Stimulated activated CD8-positive, alpha-beta memory T cell treated with anti-CD3 and anti-CD28 coated beads, Interleukin-2, amount 100 ng/mL, for 48 hours (primary cell): ENCODE measurements at regions not wholly inside any gene's neighbourhood (a gene's known extent, or its start where the extent isn't known, plus 50 kb on each side); places are given as distances from the start of the nearest gene placed in this dataset.
"Not testable (repeated sequence)": the region's sequence is repeated elsewhere in the genome, so short reads cannot be mapped to it uniquely, and the experiment has no call there.

Experiments used
- DNase-seq, 2 donors: peaks; one replicate each; pipeline ENCODE4 v3.0.0-alpha.2; 2020; ENCODE audit warnings: low read depth in 2 of 2

DNA sequence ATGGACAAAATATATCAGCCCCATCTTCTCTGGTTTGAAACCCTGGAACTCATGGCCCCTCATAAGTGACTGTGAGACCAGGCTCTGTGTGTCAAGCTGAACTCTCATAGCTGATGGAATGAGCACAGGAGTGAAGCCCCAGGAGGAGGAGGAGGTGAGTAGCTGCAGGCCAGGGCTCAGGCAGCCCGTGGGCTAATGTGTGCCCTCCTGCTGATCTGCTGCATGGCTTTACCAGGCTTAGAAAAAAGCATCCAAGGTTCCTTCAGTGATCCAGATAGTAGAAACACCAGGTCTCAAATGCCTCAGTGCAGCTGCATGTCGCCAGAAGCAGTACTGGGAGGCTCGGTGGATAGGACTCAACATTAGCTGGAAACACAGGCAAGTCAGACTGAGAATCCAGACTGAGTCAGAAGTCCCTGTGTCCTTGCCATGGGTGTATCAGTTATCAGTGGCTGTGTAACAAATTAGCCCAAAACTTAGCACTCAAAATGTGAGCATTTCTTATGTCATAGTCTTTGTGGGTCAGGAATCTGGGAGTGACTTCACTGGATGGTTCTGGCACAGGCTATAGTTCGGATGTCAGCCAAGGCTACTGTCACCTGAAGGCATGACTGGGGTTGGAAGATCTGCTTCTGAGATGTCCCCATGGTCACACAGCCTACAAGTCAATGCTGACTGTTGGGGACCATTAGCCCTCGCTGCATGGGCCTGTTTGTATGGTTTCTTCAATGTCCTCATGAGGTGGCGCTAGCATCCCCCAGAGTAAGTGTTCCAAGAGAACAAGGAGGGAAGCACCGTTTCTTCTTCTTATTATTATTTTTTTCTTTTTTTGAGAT, 255.4 kb upstream of the IRF2BP2 start:
- no peak for DNase-seq

DNA sequence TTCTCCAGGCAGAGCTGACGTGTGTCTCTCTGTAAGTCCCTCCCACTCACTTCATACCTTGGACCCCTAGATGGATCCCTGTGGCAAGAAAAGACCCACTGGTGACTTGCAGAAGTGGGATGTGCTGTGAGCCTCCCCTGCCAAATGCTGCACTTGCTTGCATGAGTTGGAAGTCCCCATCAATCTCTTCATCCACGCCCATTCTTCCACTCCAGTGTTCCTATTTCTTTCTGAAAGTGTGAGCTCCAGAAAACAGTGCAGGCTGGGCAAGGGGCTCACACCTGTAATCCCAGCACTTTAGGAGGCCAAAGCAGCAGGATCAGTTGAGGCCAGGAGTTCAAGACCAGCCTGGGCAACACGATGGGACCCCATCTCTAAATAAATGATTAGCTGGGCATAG, 254.1 kb upstream of the IRF2BP2 start:
- no peak for DNase-seq

DNA sequence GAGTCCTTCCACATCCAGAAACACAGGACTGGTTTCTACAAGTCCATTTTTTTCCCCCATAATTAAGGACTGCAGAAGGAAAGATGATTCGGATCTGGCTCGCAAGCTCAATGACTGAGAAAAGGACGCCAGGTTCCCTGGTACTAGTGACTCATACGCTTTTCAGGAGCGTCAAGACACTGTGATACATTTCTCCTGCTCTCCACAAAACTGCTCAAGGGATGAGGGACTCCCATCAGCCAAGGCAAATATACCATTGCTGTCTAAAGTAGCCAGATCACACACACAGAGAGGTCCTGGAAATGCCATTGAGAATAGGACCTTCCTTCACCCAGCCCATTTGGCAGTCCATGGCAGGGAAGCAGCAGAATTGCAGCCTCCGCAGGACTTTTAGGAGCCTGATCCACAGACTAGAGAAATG, 253.6 kb upstream of the IRF2BP2 start:
- no peak for DNase-seq

DNA sequence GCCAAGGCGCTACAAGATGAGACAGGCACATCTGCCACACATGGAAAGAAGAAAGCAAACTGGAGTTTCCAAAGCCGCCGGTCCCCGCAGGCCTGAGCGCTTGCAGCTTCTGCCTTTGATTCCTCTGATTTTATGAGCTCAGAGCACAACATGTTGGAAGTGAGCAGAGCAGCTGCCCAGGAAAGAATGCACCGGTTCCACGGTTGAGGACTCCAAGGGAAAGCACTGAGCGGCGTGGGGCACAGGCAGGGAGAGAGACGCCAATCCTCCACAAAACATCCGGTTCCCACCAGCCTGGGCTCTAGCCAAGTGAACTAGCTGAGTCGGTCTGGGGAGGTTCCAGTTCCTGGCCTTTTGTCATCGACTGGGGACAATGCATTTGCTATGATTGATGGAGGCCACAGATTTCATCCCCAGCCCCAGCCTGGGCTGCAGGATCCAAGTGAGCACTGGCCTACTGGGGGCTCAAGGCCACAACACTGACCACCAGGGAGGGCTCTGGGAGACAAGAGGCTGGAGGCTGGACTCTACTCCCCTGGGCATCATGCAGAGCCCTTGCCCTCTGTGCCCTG, 253.1 kb upstream of the IRF2BP2 start:
- no peak for DNase-seq

DNA sequence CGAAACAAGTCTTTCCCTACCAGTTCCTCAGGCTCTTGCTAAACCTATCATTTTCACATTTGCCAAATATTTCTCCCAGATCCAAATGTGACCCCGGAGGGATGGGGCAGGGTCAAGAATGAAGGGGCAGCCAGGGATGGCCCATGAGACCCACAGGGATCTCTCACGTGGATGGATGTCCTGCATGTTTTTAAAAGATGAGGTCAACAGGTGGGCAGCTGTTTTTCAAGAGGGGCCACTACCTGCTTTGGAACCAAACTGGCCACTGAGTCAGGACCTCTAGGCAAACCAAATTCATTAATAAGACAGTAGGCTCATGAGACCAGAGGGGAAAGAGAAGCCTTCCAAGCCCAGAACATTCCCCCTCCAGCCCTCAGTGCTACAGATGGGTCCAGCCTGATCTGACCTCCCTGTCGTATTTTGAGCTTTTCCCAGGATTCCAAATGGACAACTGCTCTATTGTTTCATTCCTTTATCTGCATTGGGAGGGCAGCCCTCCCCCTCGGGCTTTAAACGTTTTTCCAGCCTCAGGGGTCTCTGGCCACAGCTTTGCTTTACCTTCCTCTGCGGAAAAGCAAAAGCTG, 252.5 kb upstream of the IRF2BP2 start:
- no peak for DNase-seq

DNA sequence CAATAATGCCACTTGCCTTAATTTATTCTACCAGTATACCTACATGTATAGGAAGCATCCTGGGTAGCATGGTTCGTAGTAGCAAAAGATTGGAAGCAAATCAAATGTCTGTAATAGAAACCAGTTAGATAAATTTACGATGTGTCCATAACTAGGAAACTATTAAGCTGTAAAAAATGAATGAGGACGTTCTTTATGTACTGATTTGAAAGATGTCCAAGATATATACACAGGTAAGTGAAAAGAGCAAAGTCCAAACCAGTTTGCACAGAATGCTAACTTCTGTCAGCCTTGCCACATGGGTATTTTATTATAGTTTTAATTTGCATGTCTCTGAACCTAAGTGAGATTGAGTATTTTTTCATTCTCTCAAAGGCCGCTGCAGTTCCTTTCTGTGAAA, 251.8 kb upstream of the IRF2BP2 start:
- no peak for DNase-seq

DNA sequence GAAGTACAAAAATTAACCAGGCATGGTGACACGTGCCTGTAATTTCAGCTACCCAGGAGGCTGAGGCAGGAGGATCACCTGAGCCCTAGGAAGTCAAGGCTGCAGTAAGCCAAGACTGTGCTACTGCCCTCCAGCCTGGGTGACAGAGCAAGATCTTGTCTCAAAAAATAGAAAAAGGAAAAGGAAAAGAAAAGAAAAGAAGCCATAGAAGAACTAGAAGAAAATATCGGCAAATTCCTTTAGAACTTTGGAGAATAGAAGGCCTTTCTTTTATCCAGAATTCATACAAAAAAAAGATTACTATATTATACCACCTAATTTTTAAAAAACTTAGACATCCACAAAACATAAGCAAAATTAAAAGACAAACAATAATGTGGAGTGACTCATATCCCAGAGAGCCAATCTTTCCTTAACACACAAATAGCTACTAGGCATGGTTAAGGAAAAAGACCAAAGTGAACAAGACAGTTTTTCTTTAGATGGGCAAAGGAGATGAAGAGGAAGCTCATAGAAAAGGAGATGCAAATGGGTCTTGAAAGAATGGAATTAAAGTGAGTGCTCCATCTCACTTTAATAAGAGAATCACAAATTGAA, 251.1 kb upstream of the IRF2BP2 start:
- no peak for DNase-seq

DNA sequence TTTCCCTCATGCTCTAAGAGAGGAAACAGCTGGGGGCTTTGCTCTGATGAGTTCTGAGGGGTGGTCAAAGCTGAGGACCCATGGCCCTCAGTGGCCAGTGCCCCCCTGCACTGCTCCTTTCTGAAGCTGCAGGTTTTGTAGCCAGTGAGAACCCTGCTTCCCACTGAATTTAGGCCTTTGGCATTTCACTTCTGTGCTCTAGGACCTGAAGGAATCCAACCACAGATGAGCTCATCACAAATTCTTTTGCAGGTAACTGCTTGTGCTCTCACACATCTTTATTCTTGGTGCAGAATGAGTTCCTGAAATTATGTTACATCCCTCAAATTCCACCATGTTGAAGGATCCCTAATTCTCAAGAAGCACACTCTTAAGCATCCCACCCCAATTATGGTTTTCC, 248.7 kb upstream of the IRF2BP2 start:
- no peak for DNase-seq

DNA sequence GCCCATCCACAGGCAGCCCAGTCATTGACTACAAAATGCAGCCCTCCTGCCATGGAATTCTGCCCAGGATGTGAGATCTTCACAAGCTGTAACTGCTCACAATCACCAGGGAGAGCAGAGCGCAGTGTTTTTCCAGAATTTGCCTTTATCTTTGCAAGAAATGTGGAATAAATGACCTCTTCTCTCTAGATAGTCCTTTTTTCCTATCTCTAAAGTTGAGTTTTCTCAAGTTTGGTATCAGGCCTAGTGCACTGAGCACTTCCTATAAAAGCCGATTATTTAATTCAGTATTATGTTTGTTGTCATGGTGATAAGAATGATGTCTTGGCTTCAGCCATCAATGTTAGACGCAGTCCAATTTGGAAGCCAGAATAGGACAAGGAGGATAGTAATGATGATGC, 246.9 kb upstream of the IRF2BP2 start:
- no peak for DNase-seq

DNA sequence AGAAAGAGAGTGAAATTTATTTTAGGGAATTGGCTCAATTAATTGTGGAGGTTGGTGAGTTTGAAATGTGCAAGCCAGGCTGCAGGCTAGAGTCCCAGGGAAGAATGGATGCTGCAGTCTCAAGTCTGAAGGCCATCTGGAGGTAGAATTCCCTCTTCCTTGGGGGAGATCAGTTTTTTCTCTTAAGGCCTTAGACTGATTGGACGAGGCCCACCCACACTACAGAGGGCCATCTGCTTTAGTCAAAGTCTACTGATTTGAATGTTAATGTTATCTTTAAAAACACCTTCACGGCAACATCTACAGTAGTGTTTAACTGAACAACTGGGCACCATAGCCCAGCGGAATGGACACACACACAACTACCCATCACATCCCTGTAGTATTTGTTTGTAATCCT, 245.9 kb upstream of the IRF2BP2 start:
- DNase-seq: no peak

DNA sequence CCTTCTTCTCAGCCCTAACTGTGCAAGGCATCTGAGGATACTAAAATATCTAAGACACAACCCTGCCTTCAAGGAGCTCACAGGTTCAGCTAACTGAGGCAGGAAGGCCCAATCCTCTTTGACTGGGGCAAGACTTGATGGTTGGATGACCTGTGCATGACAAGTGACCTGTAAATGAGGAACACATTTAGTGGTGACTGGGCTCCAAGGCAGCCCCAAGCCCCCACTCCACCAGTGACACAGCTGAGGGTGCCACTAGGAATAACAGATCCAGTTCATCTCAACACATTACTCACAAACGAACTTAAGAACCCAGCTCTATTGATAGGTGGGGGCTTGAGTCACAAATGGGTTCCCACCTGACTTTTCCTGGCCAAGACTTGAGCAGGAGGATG, 244.7 kb upstream of the IRF2BP2 start:
- no peak for DNase-seq

DNA sequence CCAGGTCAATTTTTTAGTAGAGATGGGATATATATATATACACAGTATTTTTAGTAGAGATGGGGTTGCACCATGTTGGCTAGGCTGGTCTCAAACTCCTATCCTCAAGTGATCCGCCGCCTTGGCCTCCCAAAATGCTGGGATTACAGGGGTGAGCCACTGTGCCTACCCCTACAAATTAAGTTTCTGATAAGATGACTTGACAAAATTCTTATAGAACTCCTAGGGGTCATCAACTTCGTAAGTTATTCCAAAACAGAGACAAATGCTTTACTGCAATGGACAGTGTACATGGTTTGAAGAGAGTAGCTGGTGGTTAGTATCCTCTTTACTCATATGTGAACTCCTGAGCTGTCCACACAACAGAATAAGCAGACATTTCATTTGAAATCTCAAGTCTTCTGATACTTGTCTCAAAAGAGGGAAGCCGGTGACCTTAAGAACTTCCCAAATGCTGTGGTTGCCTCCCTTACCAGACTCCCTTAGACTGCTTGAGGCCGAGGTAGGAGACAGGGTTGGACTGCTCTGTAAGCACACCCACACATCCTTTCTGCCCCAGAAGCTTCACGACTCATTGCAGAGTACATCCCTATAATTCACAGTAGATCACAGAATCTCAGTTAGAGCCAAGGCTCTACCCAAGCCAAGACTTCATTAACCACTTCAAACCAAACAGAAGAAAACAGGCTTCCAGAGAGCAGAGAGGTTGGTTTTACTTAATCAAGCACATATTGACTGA, 244.1 kb upstream of the IRF2BP2 start:
- DNase-seq: no peak

DNA sequence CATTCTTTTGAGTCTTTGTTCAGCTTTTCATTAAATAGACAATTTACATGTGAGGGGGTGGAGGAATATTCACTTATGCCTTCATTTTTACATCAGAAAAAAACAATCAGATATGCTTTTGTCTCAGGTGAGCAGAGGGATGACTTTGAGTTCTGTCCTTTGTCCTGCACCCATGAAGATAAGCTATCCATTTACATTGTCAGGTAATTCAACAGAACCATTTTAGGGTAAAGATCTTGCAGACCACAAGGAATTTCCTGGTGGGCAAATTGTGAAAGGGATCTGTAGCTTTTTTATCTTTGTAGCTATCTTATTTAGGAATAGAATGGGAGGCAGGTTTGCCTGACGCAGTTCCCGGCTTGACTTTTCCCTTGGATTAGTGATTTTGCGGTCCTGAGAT, 242.7 kb upstream of the IRF2BP2 start:
- no peak for DNase-seq

DNA sequence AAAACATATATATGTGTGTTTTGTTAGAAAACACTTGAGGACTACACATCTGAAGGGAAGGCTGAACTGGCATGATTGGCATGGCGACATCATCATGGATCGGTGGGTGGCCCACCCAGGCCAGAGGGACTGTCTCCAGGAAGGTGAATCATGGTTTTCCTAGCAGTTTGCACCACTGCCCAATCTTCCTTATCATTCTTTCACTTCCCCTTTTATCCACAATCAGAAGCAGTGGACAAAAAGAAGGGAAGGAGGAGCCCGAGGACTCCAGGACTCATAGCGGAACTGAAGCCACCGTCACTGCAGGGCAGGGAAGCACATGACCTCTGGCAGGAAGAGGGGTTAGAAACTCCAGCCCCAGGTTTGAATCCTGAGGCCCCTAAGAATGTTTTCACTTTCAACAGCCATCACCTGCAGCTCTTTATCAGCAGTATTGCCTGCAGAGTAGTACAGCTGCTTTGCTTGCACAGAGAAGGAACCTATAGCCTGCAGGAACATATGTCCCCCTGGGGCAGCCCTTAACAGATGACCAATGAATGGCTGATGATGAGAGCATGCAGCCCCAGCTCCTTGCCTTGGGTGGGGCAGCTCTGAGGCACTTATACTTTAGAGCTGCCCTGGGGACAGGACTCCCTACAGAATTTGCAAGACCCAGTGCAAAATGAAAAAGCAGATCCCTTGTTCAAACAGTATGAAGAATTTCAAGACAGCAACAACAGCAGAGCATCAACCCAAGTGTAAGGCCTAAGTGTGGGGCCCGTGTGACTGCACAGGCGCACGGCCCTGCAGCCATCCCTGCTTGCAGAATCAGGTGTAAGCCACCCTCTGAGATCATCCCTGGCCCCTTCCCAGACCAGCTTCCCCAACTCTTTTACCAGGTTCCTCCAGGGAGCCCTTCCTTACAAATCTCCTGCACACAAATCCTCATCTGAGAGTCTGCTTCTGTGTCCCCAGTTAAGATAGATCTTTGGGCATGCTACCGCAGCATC, 241.8 kb upstream of the IRF2BP2 start:
- DNase-seq: no peak

DNA sequence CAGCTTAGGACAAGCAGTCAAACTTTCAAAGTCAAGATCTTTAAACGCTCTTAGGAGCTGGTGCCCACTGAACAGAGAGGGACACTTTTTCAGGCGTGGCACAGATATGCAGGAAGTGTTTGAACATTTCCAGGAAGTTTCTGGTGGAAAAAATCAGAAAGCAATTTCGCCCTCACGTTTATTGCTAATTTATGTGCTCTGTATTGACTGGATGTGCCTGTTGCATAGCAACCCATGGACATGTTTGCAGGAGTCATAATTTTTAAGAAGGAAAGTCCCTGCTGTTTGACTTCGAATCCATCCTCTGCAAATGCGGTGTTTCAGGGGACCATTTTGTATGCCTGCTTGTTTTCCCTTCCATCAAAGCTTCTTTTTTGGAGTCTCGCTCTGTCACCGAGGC, 239.9 kb upstream of the IRF2BP2 start:
- no peak for DNase-seq

DNA sequence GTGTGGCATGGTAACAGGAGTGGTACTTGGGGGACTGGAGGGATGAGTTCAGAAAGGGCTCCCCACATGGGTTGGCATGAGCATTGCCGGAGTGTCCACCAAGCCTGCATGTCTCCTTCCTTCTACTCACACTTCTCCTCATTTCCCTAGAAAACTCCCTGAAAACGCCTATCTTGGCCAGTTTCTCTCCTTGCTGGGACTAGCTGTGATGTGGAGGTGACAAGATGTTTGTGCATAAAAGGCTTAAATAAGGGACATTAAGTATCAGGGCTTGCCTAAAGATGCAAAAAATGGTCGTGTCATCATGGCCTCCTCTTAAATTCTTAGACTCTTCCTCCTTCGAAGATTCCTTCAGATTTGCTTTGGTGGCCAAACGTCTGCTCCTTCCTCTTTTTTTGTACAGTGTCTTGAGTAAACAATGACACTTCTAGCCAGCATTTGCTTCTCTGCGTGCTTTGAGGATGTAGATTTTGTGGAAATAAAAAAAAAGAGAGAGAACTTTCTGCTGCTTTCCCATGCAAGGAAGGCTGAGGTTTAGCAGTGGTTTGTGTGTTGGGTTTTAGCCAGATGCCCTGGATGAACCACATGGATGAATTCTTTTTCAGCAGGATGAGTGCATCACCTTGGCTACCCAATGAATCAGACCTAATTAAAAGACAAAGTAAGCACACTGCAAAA, 239.1 kb upstream of the IRF2BP2 start:
- no peak for DNase-seq

DNA sequence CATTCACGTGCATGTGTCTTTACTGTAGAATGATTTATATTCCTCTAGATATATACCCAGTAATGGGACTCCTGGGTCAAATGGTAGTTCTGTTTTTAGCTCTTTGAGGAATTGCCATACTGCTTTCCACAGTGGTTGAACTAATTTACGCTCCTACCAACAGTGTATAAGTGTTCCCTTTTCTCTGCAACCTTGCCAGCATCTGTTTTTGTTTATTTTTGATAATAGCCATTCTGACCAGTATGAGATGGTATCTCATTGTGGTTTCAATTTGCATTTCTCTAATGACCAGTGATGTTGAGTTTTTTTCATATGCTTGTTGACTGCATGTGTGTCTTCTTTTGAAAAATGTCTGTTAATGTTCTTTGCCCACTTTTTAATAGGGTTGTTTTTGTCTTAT, 236.8 kb upstream of the IRF2BP2 start:
- DNase-seq: not testable (repeated sequence)

DNA sequence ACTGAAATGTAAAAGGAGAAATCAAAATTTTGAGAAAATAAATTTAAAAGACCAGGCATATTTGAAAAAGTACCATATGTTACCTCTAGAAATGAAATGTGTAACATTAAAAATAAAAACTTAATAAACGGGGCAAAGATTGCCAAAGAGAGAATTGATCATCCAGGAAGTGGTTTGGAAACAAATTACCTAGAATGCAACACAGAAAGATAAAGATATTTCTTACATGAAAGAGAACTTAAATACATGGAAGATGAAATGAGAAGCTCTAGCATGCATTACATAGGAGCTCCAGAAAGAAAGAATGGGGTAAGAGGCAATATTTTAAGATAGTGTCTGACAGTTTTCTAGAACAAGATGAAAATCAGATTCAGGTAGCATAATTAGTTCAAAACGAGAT, 235.9 kb upstream of the IRF2BP2 start:
- DNase-seq: no peak

DNA sequence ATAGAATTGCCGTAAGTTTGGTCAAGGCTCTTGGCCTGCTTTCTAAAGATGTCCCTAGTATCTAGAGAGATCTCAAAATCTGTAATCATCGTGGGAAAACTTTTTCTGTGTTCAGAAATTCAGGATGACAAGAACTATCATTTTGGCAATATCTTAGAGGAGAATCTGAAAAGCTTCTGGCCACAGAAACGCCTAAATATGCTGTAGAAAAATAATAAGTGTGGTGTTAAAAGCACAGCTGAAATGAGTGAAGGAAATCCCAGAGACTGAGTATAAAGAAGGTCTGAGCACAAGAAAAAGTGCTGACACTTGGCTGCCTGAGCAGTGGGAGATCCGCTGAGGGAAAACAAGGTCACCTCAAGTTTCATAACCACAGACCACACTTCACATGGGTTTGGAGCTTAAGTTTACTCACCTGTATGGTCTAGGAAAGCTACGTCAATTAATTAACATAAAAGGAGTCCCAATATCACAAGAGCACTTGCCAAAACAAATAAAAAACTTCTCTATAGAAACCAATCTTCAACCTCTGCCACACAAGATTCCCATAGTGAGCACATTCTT, 235.2 kb upstream of the IRF2BP2 start:
- no peak for DNase-seq

DNA sequence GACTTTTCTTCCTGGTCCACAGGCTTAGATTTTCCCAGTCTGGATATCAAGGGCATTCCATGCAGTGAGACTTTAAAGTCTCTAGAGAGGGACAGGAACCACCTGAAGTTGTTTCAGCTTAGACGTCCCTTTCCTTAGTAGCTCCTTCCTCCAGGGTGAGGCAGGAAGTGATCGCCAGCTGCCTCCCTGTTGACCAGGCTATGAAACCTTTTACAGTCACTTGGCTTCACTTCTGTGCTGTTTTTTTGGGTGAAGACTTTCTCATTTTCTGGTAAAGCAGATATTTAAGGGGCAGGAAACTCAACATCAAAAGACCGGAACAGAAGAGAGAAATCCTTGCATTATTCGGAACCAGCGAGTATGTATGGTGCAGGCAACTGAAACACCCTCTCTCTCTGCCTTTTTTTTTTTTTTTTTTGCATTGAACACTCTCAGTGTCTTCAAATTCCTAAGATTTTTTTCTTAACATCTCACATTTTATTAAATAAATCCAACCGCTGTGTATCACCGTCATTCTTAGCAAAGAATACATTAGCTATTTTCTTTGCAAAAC, 234.6 kb upstream of the IRF2BP2 start:
- DNase-seq: no peak
